GM12875 (cell line): ENCODE measurements at regions not wholly inside any gene's neighbourhood (a gene's known extent, or its start where the extent isn't known, plus 50 kb on each side); places are given as distances from the start of the nearest gene placed in this dataset.

ENCODE experiments used
- H3K4me3 ChIP-seq: one replicate; pipeline ENCODE4 v1.5.1; 2011; ENCODE audit warnings: low read depth, low read length, control low read depth
- TF ChIP-seq, protein P1 (sequence below): IDR thresholded peaks from 2 replicates; pipeline ENCODE4 v1.5.1; 2011; ENCODE audit warnings: low read depth, mild to moderate bottlenecking, control low read depth, inconsistent platforms, low read length, moderate library complexity, borderline replicate concordance; ENCODE audit not compliant: insufficient read depth

- no peak overlapping the region for H3K4me3 ChIP-seq
- TF ChIP-seq, protein P1, sequence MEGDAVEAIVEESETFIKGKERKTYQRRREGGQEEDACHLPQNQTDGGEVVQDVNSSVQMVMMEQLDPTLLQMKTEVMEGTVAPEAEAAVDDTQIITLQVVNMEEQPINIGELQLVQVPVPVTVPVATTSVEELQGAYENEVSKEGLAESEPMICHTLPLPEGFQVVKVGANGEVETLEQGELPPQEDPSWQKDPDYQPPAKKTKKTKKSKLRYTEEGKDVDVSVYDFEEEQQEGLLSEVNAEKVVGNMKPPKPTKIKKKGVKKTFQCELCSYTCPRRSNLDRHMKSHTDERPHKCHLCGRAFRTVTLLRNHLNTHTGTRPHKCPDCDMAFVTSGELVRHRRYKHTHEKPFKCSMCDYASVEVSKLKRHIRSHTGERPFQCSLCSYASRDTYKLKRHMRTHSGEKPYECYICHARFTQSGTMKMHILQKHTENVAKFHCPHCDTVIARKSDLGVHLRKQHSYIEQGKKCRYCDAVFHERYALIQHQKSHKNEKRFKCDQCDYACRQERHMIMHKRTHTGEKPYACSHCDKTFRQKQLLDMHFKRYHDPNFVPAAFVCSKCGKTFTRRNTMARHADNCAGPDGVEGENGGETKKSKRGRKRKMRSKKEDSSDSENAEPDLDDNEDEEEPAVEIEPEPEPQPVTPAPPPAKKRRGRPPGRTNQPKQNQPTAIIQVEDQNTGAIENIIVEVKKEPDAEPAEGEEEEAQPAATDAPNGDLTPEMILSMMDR = no peak
These were observed 87.3 kb downstream of the PJA1 start for GRCh38 chrX:69077895-69078455.

DNA sequence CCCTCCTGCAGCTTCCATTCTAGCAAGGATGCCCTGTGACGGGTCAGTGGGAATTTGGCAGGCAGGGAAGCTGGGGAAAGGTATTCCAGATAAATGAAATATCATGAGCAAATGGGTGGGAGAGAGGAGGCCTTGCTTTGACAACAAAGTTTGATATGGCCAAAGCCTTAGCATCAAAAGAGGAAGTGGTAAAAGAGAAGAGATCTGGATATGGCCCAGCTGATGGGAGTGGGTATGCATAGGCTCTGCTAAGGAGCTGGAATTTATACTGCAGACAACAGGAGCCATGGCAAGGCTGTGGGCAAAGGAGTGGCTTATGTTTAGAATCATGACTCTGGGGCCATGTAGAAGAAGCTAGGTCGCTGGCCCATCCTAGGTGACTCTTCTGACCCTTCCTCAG lies 89.2 kb downstream of the PJA1 start:
- TF ChIP-seq, protein P1 = no peak
- H3K4me3 ChIP-seq = no peak overlapping the region

GRCh38 chrX:69074726-69075125 lies 90.5 kb downstream of the PJA1 start:
- TF ChIP-seq, protein P1 = no peak

GRCh38 chrX:69073721-69074120 lies 91.5 kb downstream of the PJA1 start:
- TF ChIP-seq, protein P1 = no peak
- no peak overlapping the region for H3K4me3 ChIP-seq

More at GRCh38 chrX:69074726-69075125, 90.5 kb downstream of the PJA1 start:
- no peak overlapping the region for H3K4me3 ChIP-seq

DNA sequence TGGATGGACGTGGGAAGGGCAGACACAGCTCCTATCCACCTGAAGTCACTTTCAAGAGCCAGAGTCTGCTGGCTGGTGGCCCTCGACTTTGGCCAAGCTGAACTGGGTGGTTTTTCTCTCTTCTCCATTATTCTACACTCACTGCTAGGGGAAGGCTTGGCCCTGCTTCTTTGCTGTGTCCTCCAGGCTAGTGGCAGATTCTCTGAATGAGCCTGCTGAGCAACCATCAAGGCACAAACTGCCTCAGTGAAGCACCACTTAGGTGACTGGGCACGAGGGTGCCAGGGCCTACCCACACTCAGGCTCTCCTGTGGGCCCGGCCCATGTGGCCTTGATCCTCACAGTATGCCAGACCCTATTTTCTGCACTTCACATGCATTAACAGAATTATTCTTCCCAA lies 92.0 kb downstream of the PJA1 start:
- no peak overlapping the region for H3K4me3 ChIP-seq

DNA sequence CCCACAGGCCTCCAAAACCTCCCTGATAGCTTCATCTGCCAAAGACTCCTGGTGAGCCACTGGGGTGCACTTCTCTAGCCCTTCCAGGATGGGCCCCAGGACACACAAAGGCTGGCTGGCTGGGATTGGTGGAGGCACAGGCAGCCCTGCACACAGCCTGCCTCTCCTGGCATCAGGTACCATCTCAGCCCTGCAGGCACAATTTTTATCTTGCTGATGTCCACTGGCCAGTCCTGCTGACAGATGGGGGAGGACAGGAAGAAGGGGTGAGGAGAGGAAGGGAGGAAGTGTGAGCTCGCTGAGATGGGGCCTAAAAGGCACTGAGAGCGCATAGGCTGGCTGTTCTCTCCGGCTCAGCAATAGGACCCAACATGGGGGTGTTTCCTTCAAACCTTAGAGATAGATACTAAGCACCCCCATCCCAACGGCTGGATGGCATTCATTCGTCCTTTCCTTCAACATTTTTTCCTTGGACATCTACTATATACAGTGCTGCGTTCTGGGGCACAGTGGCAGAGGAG lies 92.7 kb downstream of the PJA1 start:
- TF ChIP-seq, protein P1 = no peak
- H3K4me3 ChIP-seq = no peak overlapping the region

More for the DNA sequence above, 92.0 kb downstream of the PJA1 start:
- TF ChIP-seq, protein P1 = no peak

DNA sequence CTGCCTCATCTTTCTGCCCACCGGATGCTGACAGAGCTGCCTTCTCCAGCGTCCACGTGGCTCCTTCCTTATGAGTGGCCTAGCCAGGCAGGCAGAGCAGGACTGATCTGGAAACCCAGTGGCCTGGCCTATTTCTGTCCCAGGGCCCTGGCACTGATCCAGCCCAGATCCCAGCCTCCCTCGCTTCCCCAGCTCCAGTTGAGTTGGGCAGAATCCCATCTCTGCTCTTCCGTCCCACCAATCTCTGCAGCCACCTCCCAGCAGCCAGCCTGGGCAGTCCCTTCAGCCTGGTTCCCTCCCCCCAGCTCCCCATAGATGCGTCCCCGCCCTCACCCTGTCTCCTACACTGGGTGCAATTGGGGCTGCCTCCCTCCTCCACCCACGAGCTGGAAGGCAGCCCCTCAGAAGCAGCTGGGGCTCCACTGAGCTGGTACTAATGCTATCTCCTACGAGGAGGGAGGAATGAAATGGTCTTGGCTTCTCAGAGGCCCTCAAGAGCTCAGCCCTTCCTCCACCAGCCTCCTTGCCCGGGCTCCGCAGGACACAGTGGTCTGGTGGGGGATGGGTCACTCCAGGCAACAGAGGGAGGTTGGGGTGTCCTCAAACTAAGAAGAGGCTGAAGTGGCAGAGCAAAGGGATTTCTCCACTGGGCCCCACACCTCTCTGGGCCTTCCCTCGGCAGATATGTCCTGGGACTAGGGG lies 94.2 kb downstream of the PJA1 start:
- no peak overlapping the region for H3K4me3 ChIP-seq
- TF ChIP-seq, protein P1 = no peak
